ENCODE measurements at regions not wholly inside any gene's neighbourhood (a gene's known extent, or its start where the extent isn't known, plus 50 kb on each side); places are given as distances from the start of the nearest gene placed in this dataset.

- no peak for FAIRE-seq
Observed at GRCh38 chr7:130840599-130840998, 106.6 kb upstream of the KLF14 start.

GRCh38 chr7:130841416-130841815 lies 107.4 kb upstream of the KLF14 start:
- FAIRE-seq = no peak
- Histone ChIP-seq H3K27me3 (ENCODE audit: control insufficient read depth, insufficient read depth, low read length) (no peaks in the 10 kb centered on the region), H3K4me3 (ENCODE audit: low read depth, low read length) (no peak overlapping the region), H3K36me3 (ENCODE audit: control insufficient read depth, insufficient read depth, low read length) (no peaks in the 10 kb centered on the region)
- no peak for DNase-seq (ENCODE audit: low read depth)
- TF ChIP-seq, protein P1, sequence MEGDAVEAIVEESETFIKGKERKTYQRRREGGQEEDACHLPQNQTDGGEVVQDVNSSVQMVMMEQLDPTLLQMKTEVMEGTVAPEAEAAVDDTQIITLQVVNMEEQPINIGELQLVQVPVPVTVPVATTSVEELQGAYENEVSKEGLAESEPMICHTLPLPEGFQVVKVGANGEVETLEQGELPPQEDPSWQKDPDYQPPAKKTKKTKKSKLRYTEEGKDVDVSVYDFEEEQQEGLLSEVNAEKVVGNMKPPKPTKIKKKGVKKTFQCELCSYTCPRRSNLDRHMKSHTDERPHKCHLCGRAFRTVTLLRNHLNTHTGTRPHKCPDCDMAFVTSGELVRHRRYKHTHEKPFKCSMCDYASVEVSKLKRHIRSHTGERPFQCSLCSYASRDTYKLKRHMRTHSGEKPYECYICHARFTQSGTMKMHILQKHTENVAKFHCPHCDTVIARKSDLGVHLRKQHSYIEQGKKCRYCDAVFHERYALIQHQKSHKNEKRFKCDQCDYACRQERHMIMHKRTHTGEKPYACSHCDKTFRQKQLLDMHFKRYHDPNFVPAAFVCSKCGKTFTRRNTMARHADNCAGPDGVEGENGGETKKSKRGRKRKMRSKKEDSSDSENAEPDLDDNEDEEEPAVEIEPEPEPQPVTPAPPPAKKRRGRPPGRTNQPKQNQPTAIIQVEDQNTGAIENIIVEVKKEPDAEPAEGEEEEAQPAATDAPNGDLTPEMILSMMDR (IDR thresholded peaks at IDR 0.05; ENCODE audit: insufficient read depth, low read length, severe bottlenecking) = no peak

More at GRCh38 chr7:130840599-130840998, 106.6 kb upstream of the KLF14 start:
- Histone ChIP-seq H3K27me3 (ENCODE audit: control insufficient read depth, insufficient read depth, low read length) (no peaks in the 10 kb centered on the region), H3K36me3 (ENCODE audit: control insufficient read depth, insufficient read depth, low read length) (no peaks in the 10 kb centered on the region), H3K4me3 (ENCODE audit: low read depth, low read length) (no peak overlapping the region)
- TF ChIP-seq, protein P1 (IDR thresholded peaks at IDR 0.05; ENCODE audit: insufficient read depth, low read length, severe bottlenecking) = no peak
- DNase-seq (ENCODE audit: low read depth) = no peak

DNA sequence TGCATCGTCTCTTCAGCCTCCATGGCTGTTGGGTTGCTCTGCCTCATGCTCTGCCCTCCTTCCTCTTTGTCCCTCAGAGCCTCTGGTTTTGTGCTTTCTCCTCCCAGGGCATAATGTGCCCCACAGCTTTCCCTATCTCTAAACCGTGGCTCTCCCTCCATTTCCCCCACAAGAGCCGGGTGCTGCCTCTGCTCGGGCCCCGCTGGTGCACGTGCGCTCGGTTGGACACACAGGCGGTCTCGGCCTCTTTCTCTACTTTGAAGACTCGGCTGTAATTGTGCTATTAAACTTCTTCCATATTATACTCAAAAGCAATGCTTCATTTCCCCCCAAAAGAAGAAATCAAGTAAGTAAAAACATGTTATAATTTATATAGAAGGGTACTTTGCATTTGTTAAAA lies 109.7 kb upstream of the KLF14 start:
- FAIRE-seq = no peak
- TF ChIP-seq, protein P1 (IDR thresholded peaks at IDR 0.05; ENCODE audit: insufficient read depth, low read length, severe bottlenecking) = no peak
- H3K36me3 ChIP-seq (ENCODE audit: control insufficient read depth, insufficient read depth, low read length) = no peaks in the 10 kb centered on the region
- H3K27me3 ChIP-seq (ENCODE audit: control insufficient read depth, insufficient read depth, low read length) = no peaks in the 10 kb centered on the region
- no peak overlapping the region for H3K4me3 ChIP-seq (ENCODE audit: low read depth, low read length)
- DNase-seq (ENCODE audit: low read depth) = no peak

DNA sequence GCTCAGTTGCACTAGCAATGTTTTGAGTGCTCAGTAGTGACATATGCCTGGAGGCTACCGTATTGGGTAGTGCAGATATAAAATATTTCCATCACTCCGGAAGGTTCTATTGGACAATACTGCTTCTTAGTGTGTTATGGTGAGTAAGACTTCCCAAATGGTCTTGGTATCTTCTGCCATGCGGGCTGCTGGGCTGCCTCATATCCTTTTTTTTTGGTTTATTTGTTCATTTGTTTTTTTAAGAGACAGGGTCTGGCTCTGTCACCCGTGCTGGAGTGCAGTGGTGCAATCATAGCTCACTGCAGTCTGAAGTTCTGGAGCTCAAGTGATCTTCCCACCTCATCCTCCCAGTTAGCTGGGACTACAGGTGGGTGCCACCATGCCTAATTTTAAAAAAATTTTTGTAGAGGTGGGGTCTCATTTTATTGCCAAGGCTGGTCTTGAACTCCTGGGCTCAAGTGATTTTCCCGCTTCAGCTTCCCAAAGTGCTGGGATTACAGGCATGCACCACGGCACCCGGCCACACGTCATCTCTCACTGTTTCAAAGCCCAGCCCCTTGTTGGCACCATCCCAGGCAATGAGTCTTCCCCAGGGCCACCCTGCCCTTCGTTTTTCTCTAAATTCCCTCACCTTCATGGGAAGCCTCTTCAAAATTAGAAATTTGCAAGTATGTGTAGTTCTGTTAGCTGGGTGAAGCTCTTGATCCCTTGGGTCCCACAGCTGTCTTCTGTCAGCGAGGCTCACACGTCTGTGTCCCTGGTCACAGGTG lies 111.0 kb upstream of the KLF14 start:
- TF ChIP-seq, protein P1 (IDR thresholded peaks at IDR 0.05; ENCODE audit: insufficient read depth, low read length, severe bottlenecking) = no peak
- H3K27me3 ChIP-seq (ENCODE audit: control insufficient read depth, insufficient read depth, low read length) = no peaks in the 10 kb centered on the region
- H3K4me3 ChIP-seq (ENCODE audit: low read depth, low read length) = peak overlapping the region; percentile 2
- no peak for FAIRE-seq
- no peaks in the 10 kb centered on the region for H3K36me3 ChIP-seq (ENCODE audit: control insufficient read depth, insufficient read depth, low read length)
- DNase-seq (ENCODE audit: low read depth) = peak; percentile 83

- peak overlapping the region; percentile 2 for H3K4me3 ChIP-seq (ENCODE audit: low read depth, low read length)
- H3K36me3 ChIP-seq (ENCODE audit: control insufficient read depth, insufficient read depth, low read length) = no peaks in the 10 kb centered on the region
- DNase-seq (ENCODE audit: low read depth) (peak; percentile 96), FAIRE-seq (no peak)
- TF ChIP-seq, protein P1 (IDR thresholded peaks at IDR 0.05; ENCODE audit: insufficient read depth, low read length, severe bottlenecking) = no peak
- H3K27me3 ChIP-seq (ENCODE audit: control insufficient read depth, insufficient read depth, low read length) = no peaks in the 10 kb centered on the region
Observed at GRCh38 chr7:130845581-130846085, 111.6 kb upstream of the KLF14 start.

All from bronchial epithelial cell (primary cell).